ENCODE measurements at regions not wholly inside any gene's neighbourhood (a gene's known extent, or its start where the extent isn't known, plus 50 kb on each side); places are given as distances from the start of the nearest gene placed in this dataset.
"Not testable (repeated sequence)": the region's sequence is repeated elsewhere in the genome, so short reads cannot be mapped to it uniquely, and the experiment has no call there.

GRCh38 chr7:29703830-29704229 is 102.5 kb upstream of the WIPF3 start:
- DNase-seq (ENCODE audit: low read depth) = not testable (repeated sequence)

- not testable (repeated sequence) for DNase-seq (ENCODE audit: low read depth)
These were observed 97.3 kb upstream of the WIPF3 start for GRCh38 chr7:29709002-29709401.

- peak; percentile 97 for DNase-seq (ENCODE audit: low read depth)
These were observed 83.2 kb upstream of the WIPF3 start for GRCh38 chr7:29723127-29723526.

GRCh38 chr7:29723599-29723998 is 82.7 kb upstream of the WIPF3 start:
- peak; percentile 43 for DNase-seq (ENCODE audit: low read depth)

GRCh38 chr7:29729534-29730165 is 76.7 kb upstream of the WIPF3 start:
- not testable (repeated sequence) for DNase-seq (ENCODE audit: low read depth)

DNA sequence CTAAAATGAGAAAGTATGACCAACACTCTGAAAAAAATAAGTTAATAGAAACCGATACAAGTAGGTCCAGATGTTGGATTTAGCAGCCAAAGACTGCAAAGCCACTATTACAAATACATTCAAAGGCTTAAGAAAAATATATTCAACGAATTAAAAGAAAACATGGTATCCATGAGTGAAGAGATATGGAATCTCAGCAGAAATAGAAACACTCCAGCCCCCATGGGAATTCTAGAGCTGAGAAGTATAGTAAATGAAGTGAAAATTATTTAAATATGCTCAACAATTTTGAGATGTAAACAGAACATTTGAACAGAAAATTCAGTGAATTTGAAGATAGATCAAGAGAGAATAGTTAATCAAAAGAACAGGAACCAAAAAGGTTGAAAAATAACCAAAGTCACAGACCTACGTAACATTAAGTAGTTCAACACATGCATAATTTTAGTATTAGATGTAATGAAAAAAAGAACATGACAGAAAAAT is 72.0 kb upstream of the WIPF3 start:
- no peak for DNase-seq (ENCODE audit: low read depth)

DNA sequence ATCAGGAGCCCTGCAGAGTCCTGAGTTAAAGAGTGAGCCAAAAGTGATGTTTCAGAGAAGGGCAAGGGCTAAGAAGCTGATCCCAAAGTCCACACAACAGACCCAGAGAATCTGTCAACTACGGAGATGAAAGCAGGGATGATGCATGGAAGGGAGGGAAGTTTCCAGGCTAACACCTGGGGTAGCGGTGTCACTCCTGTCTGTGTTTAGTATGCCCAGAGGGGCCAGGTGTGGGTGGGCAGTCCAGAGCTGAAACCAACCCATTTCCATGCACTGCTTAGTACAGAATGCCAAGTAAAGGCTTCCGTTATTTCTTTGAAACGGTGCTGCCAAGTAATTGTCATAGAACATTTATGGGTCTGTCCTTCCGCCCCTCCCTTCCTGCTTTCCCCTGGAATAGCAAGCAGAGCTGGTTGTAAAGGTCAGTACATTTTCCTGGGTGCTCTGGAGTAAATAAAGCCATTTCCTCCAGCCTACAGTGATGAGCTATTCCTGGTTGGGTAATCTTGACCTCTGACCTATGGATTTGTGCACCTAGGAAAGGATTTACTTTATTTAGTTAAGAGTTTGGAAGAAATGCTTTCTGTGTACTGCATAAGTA is 58.6 kb upstream of the WIPF3 start:
- DNase-seq (ENCODE audit: low read depth) = not testable (repeated sequence)

- peak; percentile 60 for DNase-seq (ENCODE audit: low read depth)
These were observed 57.8 kb upstream of the WIPF3 start for GRCh38 chr7:29748286-29749099.

DNA sequence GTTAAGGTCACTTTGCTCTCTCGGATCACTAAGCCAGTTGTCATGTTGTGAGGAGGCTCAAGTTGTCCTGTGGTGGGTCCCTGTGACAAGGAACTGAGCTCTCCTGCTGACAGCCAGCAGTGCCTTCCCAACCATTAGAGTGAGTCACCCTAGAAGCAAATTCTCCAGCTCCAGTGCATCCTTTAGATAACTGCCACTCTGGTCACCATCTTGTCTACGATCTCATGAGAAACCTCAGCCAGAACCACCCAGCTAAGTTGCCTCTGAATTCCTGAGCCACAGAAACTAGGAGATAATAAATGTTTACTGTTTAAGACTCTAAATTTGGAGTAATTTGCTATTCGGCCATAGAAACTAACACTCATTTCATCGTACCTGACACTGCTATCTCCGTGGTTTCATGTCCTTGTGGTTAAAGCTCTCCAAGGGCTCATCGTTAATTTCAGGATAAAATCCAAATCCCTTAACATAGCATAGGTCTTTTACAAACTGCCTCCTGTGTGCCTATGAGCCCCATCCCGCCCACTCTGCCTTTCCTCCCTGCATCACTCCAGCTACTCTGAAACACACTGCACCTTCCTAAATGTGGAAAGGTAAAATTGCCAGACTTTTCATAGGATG is 56.5 kb upstream of the WIPF3 start:
- DNase-seq (ENCODE audit: low read depth) = peak; percentile 56

DNA sequence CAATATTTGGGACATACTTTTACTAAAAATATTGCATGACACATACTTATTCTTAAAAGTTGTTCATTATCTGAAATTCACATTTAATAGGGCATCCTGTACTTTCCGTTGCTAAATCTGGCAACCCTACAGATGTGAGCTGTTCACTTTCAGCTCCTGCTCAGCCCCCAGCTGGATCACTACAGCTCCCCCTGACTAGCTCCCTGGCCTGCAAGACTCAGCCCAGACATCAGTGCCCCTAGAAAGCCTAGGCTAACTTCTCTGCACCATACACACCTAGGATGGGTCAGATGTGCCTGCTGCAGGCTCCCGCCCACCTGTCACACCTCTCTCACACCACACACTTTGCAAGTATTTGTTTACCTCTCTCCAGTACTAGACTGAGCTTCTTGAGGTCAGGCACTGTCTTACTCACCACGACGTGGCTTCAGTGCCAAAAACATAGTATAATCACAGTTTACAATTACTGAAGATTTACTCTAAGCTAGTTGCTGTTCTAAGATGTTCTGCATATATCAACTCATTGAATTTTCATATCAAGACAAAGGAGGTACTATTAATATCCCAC is 55.9 kb upstream of the WIPF3 start:
- peak; percentile 38 for DNase-seq (ENCODE audit: low read depth)

DNA sequence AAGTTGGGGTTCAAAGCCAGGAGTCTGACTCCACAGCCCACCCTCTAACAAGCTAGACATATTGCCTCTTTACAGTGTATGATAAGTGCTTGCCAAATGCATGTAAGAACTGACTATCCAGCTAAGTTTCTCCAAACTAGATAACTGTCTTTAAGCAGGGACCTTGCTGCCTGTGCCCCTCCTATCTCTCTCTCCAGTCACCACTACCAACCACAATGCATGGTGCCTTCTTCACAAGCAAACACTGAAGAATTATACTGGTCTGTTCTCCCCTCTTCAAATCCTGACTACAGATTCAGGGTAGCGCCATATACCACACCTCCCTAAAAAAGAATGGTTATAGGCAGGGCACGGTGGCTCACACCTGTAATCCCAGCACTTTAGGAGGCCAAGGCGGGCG is 55.3 kb upstream of the WIPF3 start:
- not testable (repeated sequence) for DNase-seq (ENCODE audit: low read depth)

DNA sequence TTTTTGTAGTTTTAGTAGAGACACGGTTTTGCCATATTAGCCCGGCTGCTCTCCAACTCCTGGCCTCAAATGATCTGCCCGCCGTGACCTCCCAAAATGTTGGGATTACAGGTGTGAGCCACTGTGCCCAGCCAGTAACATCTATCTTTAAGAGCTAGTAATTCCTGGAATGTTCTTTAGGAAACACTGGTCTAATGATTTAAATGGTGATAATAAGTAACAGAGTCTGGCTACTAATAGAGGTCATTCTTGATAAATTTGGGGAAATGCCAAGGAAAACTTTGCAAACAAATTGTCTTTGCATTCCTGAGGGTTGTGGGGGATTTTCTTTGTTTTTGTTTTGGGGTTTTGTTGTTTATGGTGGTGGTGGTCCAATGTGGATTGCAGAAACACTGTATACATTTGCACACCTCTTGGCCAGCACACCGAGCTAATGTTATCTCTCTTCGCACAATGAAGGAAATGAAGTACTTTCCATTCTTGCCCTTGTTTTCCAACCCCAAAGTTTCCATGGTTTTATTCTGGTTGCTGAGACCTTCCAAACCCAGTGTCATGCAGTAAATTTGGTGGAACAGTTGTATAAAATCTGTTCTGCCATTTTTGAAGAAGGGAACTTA is 51.3 kb upstream of the WIPF3 start:
- no peak for DNase-seq (ENCODE audit: low read depth)
